AG09319 (cell line): ENCODE measurements at regions not wholly inside any gene's neighbourhood (a gene's known extent, or its start where the extent isn't known, plus 50 kb on each side); places are given as distances from the start of the nearest gene placed in this dataset.

Source experiments
- DNase-seq: peaks from one replicate; pipeline ENCODE4 v3.0.0-alpha.2; 2010; ENCODE audit warnings: low read depth; ENCODE audit errors: extremely low read depth
- TF ChIP-seq, protein P1 (sequence below): IDR thresholded peaks from 2 replicates; pipeline ENCODE4 v1.5.1; 2011; ENCODE audit warnings: low read depth, mild to moderate bottlenecking, inconsistent platforms, low read length, moderate library complexity

DNA sequence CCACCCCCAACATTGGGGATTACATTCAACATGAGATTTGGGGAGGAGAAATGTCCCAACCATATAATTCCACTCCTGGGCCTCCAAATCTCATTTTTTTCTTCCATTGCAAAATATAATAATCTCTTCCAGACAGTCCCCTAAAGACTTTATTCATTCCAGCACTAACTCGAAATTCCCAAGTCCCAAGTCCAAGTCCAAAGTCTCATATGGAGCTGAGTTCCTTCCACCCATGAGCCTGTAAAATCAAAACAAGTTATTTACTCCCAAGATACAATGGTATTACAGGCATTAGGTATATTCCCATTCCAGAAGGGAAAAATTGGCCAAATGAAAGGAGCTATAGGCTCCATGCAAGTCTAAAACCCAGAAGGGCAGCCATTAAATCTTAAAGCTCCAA lies 56.7 kb downstream of the P2RY1 start:
- TF ChIP-seq, protein P1, sequence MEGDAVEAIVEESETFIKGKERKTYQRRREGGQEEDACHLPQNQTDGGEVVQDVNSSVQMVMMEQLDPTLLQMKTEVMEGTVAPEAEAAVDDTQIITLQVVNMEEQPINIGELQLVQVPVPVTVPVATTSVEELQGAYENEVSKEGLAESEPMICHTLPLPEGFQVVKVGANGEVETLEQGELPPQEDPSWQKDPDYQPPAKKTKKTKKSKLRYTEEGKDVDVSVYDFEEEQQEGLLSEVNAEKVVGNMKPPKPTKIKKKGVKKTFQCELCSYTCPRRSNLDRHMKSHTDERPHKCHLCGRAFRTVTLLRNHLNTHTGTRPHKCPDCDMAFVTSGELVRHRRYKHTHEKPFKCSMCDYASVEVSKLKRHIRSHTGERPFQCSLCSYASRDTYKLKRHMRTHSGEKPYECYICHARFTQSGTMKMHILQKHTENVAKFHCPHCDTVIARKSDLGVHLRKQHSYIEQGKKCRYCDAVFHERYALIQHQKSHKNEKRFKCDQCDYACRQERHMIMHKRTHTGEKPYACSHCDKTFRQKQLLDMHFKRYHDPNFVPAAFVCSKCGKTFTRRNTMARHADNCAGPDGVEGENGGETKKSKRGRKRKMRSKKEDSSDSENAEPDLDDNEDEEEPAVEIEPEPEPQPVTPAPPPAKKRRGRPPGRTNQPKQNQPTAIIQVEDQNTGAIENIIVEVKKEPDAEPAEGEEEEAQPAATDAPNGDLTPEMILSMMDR = no peak
- no peak for DNase-seq

DNA sequence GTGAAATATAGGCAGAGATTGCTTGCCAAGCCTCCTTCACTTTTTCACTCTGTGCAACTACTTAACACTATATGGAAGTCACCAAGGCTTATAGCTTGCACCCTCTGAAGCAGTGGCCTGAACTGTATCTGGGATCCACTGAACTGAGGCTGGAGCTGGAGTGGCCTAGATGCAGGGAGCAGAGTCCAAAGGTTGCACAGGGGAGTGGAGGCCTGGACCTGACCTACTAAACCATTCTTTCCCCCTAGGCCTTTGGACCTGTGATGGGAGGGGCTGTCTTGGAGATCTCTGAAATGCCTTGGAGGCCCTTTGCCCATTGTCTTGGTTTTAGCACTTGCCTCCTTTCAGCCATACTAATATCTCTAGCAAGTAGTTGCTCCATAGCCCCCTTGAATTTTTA lies 57.5 kb downstream of the P2RY1 start:
- no peak for DNase-seq
- TF ChIP-seq, protein P1 = no peak

DNA sequence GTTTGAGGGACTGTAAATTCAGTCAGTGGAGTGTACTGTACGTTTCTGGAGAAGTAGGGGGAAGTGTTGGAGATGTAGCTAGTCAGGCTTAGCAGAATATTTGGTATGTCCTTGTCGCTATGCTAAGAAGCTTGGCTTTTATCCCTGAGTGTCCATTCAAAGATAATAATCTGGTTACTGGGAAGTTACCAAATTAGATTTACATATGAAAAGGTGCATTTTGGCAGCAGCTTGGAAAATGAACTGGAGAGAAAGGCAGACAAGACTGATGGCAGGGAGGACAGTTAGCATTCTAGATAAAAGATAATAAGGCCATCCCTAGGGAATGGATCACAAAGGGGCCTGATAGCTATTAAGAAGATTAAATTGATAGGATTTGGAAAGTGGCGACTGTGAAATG lies 58.7 kb downstream of the P2RY1 start:
- TF ChIP-seq, protein P1 = no peak

DNA sequence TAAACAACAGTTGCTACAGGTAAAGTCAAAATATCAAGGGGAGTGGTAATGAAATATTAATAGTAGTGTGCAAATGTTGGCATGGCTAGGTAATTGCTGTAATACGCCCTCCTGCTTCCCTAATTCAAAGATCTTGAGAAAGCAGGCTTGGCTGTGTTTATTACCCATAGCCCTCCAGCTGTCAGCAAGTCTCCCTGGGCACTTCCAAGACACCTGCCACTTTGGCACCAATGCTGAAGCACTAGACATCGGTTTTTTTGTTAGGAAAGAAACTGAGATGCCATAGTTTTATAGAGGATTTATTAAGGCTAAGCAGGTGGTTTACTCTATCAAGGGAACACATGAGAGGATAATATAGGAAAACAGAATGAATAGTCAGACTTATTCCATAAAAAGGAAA lies 64.4 kb downstream of the P2RY1 start:
- no peak for DNase-seq
- TF ChIP-seq, protein P1 = no peak

More for the DNA sequence above, 58.7 kb downstream of the P2RY1 start:
- no peak for DNase-seq

DNA sequence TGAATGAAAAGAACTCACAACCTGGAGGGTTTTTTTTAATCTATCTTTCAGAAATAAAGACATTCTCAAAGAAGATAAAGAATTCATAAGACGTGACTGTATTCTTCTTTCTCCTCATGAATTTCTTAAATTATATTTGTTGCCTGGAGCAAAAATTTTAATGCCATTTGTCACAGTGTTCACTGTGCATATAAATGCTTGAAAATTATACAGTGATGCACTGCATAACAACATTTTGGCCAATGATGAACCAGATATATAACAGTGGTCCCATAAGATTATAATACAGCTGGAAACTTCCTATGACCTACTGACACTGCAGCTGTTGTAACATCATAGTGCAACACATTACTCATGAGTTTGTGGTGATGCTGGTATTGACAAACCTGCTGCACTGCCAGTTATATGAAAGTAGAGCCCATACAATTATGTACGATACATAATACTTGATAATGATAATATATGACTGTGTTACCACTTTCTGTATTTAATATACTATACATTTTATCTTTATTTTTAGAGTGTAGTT lies 67.3 kb downstream of the P2RY1 start:
- TF ChIP-seq, protein P1 = no peak
- DNase-seq = no peak

DNA sequence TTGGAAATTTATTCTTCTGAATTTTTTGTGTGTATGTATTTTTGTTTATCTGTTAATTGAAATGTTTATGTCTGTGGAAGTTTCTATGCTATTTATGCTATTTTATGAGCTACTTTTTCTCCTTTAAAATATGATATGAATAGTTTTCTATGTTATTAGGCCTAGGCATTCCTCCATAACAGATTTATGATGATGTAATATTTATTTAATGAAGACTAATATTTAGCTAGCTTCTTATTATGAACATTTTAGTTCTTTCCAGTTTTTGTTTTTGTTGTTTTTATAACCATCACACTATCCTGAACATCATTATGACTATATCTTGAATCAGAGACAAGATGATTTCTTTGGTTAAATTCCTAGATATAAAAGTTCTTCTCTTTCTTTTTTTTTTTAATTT lies 70.7 kb downstream of the P2RY1 start:
- TF ChIP-seq, protein P1 = no peak
- DNase-seq = no peak

DNA sequence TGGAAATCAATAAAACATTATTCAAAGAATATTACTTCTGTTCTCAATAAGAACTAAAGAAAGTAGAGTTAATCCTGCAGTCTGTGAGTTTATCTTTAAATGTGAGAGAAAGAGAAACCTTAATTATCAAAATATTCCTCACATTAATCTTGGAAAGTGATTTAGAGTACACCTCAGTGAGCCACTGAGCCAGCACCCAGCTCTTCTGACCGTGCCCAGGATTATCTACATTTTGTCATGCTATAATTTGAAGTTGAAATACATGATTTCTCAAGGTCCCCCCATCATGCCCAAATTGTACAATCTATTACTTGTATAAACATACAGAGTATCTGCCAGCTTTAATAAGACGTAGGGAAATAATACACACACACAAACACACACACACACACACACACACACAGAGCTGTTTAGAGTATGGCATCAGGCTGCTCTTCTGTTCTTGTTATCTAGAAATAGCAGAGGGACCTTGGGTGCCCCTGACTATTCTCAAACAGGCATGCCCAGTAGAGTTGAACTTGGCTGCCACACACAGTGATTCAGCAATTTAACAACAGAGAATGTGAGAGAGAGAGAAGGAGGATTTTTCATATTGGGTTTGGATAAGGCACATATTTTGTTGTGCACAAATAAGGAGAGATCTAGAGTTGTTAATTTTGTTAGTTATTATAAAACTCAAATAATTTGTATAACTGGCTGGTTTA lies 74.4 kb downstream of the P2RY1 start:
- TF ChIP-seq, protein P1 = no peak
- DNase-seq = peak; percentile 1
